Spleen (tissue), 11 donors: ENCODE measurements at regions not wholly inside any gene's neighbourhood (a gene's known extent, or its start where the extent isn't known, plus 50 kb on each side); places are given as distances from the start of the nearest gene placed in this dataset.

Experiments
- DNase-seq: peaks from one replicate; pipeline ENCODE4 v3.0.0-alpha.2; 2020
- H3K27ac ChIP-seq, 8 donors: fragments of 200-600 bp; sonication (generic) in 7 of 8; 1 replicate in 4 of 8; 2 replicates in 4 of 8; pipeline versions ENCODE4 v1.5.0 to v1.8.0; 2016 to 2021; ENCODE audit warnings: inconsistent platforms in 4 of 8, mild to moderate bottlenecking in 4 of 8, moderate library complexity in 1 of 8
- H3K27me3 ChIP-seq, 7 donors: fragments of 200-600 bp; sonication (generic) in 6 of 7; replicated peaks in 1 of 7; 1 replicate in 4 of 7; 2 replicates in 3 of 7; pipeline versions ENCODE4 v1.5.0 to v1.8.0; 2016 to 2021; ENCODE audit warnings: inconsistent platforms in 3 of 7, mild to moderate bottlenecking in 1 of 7
- H3K36me3 ChIP-seq, 6 donors: fragments of 200-600 bp; sonication (generic) in 5 of 6; 1 replicate in 4 of 6; 2 replicates in 2 of 6; pipeline versions ENCODE4 v1.5.0 to v1.8.0; 2016 to 2021; ENCODE audit warnings: inconsistent platforms in 2 of 6
- H3K4me1 ChIP-seq, 6 donors: fragments of 200-600 bp; sonication (generic) in 5 of 6; 1 replicate in 3 of 6; 2 replicates in 3 of 6; pipeline versions ENCODE4 v1.5.0 to v1.8.0; 2016 to 2021; ENCODE audit warnings: inconsistent platforms in 3 of 6
- H3K4me3 ChIP-seq, 8 donors: fragments of 200-600 bp; sonication (generic) in 7 of 8; 1 replicate in 4 of 8; 2 replicates in 4 of 8; pipeline versions ENCODE4 v1.5.0 to v1.8.0; 2016 to 2021; ENCODE audit warnings: inconsistent platforms in 4 of 8, mild to moderate bottlenecking in 4 of 8, moderate library complexity in 2 of 8
- H3K9me3 ChIP-seq, 8 donors: fragments of 200-600 bp; sonication (generic) in 7 of 8; 1 replicate in 4 of 8; 2 replicates in 4 of 8; pipeline versions ENCODE4 v1.5.0 to v1.8.0; 2016 to 2021; ENCODE audit warnings: inconsistent platforms in 4 of 8
- CTCF ChIP-seq, 11 experiments: fragments of 200-600 bp in 7 of 11; fragments of 450-650 bp in 4 of 11; sonication (generic) in 4 of 11; IDR thresholded peaks in 8 of 11; conservative IDR thresholded peaks in 3 of 11; 1 replicate in 7 of 11; 2 replicates in 4 of 11; pipeline versions ENCODE4 v1.4.0 to v1.8.0; 2016 to 2021; ENCODE audit warnings: antibody characterized with exemption in 11 of 11, inconsistent platforms in 4 of 11, mild to moderate bottlenecking in 1 of 11
- POLR2A ChIP-seq, 3 donors: fragments of 450-650 bp; IDR thresholded peaks; one replicate each; pipeline ENCODE4 v1.5.1; 2017; ENCODE audit warnings: antibody characterized with exemption in 3 of 3, mild to moderate bottlenecking in 1 of 3
- POLR2AphosphoS5 ChIP-seq, 3 donors: sonication (generic); formaldehyde crosslinking; IDR thresholded peaks; one replicate each; pipeline ENCODE4 v1.5.1; 2017; ENCODE audit warnings: antibody characterized with exemption in 3 of 3
- WGBS, 5 donors: extraction: QIAGEN DNeasy Blood & Tissue Kit in 3 of 5; methylation state at CpG; one replicate each; pipeline versions ENCODE4 v1.1.5 to v1.1.7; 2013 to 2018; 5-methylcytosine and 5-hydroxymethylcytosine counted together
- intact Hi-C: fragments of 100-400 bp; cut with DNase I; formaldehyde crosslinking; loops from one replicate; pipeline ENCODE4 v1.15.0; 2023; ENCODE audit warnings: low total_unique reads
- donor health status: healthy with polysubstance abuse.
- donor health status: DM: no; HTN: no; CAD: no; lungs with moderate emphysema.
- donor health status: DM: no; HTN: no; CAD: no.
- donor health status: Bipolar disorder and iron deficiency.
- donor health status: healthy.
- donor health status: DM: no; HTN: no; CAD: no.
- donor health status: DM: yes; HTN: yes; CAD: no.

GRCh38 chr7:80313067-80313626 is 178.5 kb downstream of the GNAI1 start:
- Histone ChIP-seq H3K4me1 (no peaks in the 10 kb centered on the region), H3K27me3 (no peaks in the 10 kb centered on the region), H3K9me3 (peaks cover 0 to 2% (median 0%) of the 10 kb centered on the region in 8 donors), H3K4me3 (no peak overlapping the region), H3K27ac (no peak overlapping the region), H3K36me3 (no peaks in the 10 kb centered on the region)
- TF ChIP-seq POLR2AphosphoS5 (IDR thresholded peaks at IDR 0.05): no peak
- no peak for TF ChIP-seq CTCF (IDR thresholded peaks at IDR 0.05 in 8 of 11, conservative IDR thresholded peaks at IDR 0.05 in 3 of 11)
- no peak for TF ChIP-seq POLR2A (IDR thresholded peaks at IDR 0.05)
- 81 to 93% (median 90%) methylated on average over 6 of the region's 6 CpGs for WGBS, 5 donors
- intact Hi-C loops: no loop called here
- DNase-seq: no peak

- H3K4me1 ChIP-seq: no peaks in the 10 kb centered on the region
- no peak overlapping the region for H3K4me3 ChIP-seq
- peaks cover 0 to 2% (median 0%) of the 10 kb centered on the region in 8 donors for H3K9me3 ChIP-seq
- DNase-seq: no peak
- H3K27me3 ChIP-seq: no peaks in the 10 kb centered on the region
- 42 to 51% (median 47%) methylated on average over 5 of the region's 5 CpGs for WGBS, 5 donors
- no peak for TF ChIP-seq CTCF (IDR thresholded peaks at IDR 0.05 in 8 of 11, conservative IDR thresholded peaks at IDR 0.05 in 3 of 11)
- no peak for TF ChIP-seq POLR2A (IDR thresholded peaks at IDR 0.05)
- no peak for TF ChIP-seq POLR2AphosphoS5 (IDR thresholded peaks at IDR 0.05)
- H3K36me3 ChIP-seq: no peaks in the 10 kb centered on the region
- intact Hi-C loops: no loop called here
- no peak overlapping the region for H3K27ac ChIP-seq
These were observed 177.6 kb downstream of the GNAI1 start for GRCh38 chr7:80312139-80312661.

GRCh38 chr7:80311313-80311712 is 176.7 kb downstream of the GNAI1 start:
- Histone ChIP-seq H3K27ac (no peak overlapping the region), H3K4me3 (no peak overlapping the region), H3K36me3 (no peaks in the 10 kb centered on the region), H3K4me1 (no peaks in the 10 kb centered on the region), H3K9me3 (peaks cover 0 to 2% (median 0%) of the 10 kb centered on the region in 8 donors), H3K27me3 (no peaks in the 10 kb centered on the region)
- TF ChIP-seq POLR2A (IDR thresholded peaks at IDR 0.05): no peak
- TF ChIP-seq POLR2AphosphoS5 (IDR thresholded peaks at IDR 0.05): no peak
- TF ChIP-seq CTCF (IDR thresholded peaks at IDR 0.05 in 8 of 11, conservative IDR thresholded peaks at IDR 0.05 in 3 of 11): no peak
- WGBS, 5 donors: 50 to 62% (median 53%) methylated on average over 2 of the region's 2 CpGs
- intact Hi-C loops: no loop called here
- no peak for DNase-seq

GRCh38 chr7:80309971-80310549 is 175.4 kb downstream of the GNAI1 start:
- Histone ChIP-seq H3K9me3 (peaks cover 0 to 2% (median 0%) of the 10 kb centered on the region in 8 donors), H3K36me3 (no peaks in the 10 kb centered on the region), H3K27ac (no peak overlapping the region), H3K4me3 (no peak overlapping the region), H3K4me1 (no peaks in the 10 kb centered on the region), H3K27me3 (no peaks in the 10 kb centered on the region)
- intact Hi-C loops: no loop called here
- WGBS, 5 donors: 38 to 54% (median 43%) methylated on average over 4 of the region's 4 CpGs
- TF ChIP-seq CTCF (IDR thresholded peaks at IDR 0.05 in 8 of 11, conservative IDR thresholded peaks at IDR 0.05 in 3 of 11): no peak
- no peak for TF ChIP-seq POLR2A (IDR thresholded peaks at IDR 0.05)
- TF ChIP-seq POLR2AphosphoS5 (IDR thresholded peaks at IDR 0.05): no peak
- no peak for DNase-seq
